GM12878 (cell line): ENCODE measurements at regions not wholly inside any gene's neighbourhood (a gene's known extent, or its start where the extent isn't known, plus 50 kb on each side); places are given as distances from the start of the nearest gene placed in this dataset.

ENCODE experiments used
- ATAC-seq: fragments of 200-7000 bp; cut with Tn5 transposase; 3 replicates; pipeline ENCODE4 v1.9.1; 2020; ENCODE audit warnings: mild to moderate bottlenecking, moderate library complexity
- BruUV-seq: library from RNA; stranded (reverse); fragments of 400-500 nt; replicated peaks from 2 replicates; lab custom pipeline; 2021; lab: Mats Ljungman, UMichigan
- CTCF ChIA-PET: fragments of 300-600 bp; sonication (Branson Sonifier 250); formaldehyde crosslinking; extraction: SDS; loops from one replicate; lab custom pipeline; 2021; ENCODE audit warnings: inconsistent platforms; lab: Yijun Ruan, JAX
- POLR2A ChIA-PET: fragments of 350-600 bp; formaldehyde crosslinking; extraction: SDS; loops from one replicate; lab custom pipeline; 2021; ENCODE audit warnings: inconsistent platforms; lab: Charles Lee
- RAD21 ChIA-PET: fragments of 300-600 bp; sonication (Branson Sonifier 250); formaldehyde crosslinking; loops from one replicate; lab custom pipeline; 2023; ENCODE audit warnings: antibody characterized with exemption; ENCODE audit not compliant: unreplicated experiment; lab: Charles Lee
- SMC1A ChIA-PET: fragments of 300-600 bp; sonication (Branson Sonifier 250); formaldehyde crosslinking; loops from one replicate; lab custom pipeline; 2023; ENCODE audit not compliant: unreplicated experiment, uncharacterized antibody; lab: Charles Lee
- DNase-seq: peaks from one replicate; pipeline ENCODE4 v3.0.0-alpha.2; 2011; ENCODE audit warnings: low read depth, low spot score
- FAIRE-seq: peaks from 3 replicates; lab custom pipeline; 2011; peaks lifted over from hg19 to GRCh38; lab: Jason Lieb, UNC
- H2AFZ ChIP-seq: 2 replicates; pipeline ENCODE4 v1.6.0; 2011; ENCODE audit warnings: low read depth, low read length, control low read depth; ENCODE audit not compliant: control insufficient read depth
- H3K27ac ChIP-seq: 2 replicates; pipeline ENCODE4 v1.5.1; 2011; ENCODE audit warnings: control low read depth; ENCODE audit not compliant: control insufficient read depth, insufficient read depth
- H3K27me3 ChIP-seq, 2 experiments: replicated peaks in 1 of 2; 2 replicates each; pipeline versions ENCODE4 v1.6.0 to v1.6.1; 2011; ENCODE audit warnings: low read length in 1 of 2; ENCODE audit not compliant: control insufficient read depth in 2 of 2, insufficient read depth in 2 of 2
- H3K36me3 ChIP-seq, 2 experiments: 2 replicates each; pipeline ENCODE4 v1.5.1; 2011; ENCODE audit warnings: low read length in 1 of 2; ENCODE audit not compliant: control insufficient read depth in 2 of 2, insufficient read depth in 2 of 2
- H3K4me1 ChIP-seq: 2 replicates; pipeline ENCODE4 v1.6.1; 2011; ENCODE audit warnings: mild to moderate bottlenecking, low read length, moderate library complexity, mixed read lengths; ENCODE audit not compliant: control insufficient read depth, insufficient read depth
- H3K4me2 ChIP-seq: 2 replicates; pipeline ENCODE4 v1.6.0; 2011; ENCODE audit warnings: control low read depth; ENCODE audit not compliant: control insufficient read depth, insufficient read depth
- H3K4me3 ChIP-seq: fragments of 200-600 bp; sonication (generic); 2 replicates; pipeline ENCODE4 v1.5.1; 2016
- H3K79me2 ChIP-seq: 2 replicates; pipeline ENCODE4 v1.6.0; 2011; ENCODE audit warnings: low read length; ENCODE audit not compliant: control insufficient read depth, insufficient read depth
- H3K9ac ChIP-seq: 2 replicates; pipeline ENCODE4 v1.8.0; 2011; ENCODE audit warnings: low read length, control low read depth, mixed read lengths; ENCODE audit not compliant: control insufficient read depth, insufficient read depth
- H3K9me3 ChIP-seq: replicated peaks from 3 replicates; pipeline ENCODE4 v1.5.1; 2011; ENCODE audit warnings: mild to moderate bottlenecking, low read length; ENCODE audit not compliant: control insufficient read depth, insufficient read depth
- H4K20me1 ChIP-seq: 2 replicates; pipeline ENCODE4 v1.6.0; 2011; ENCODE audit not compliant: control insufficient read depth, insufficient read depth
- BACH1 ChIP-seq: fragments of 450-650 bp; IDR thresholded peaks from 2 replicates; pipeline ENCODE4 v1.6.1; 2017; ENCODE audit warnings: mild to moderate bottlenecking, borderline replicate concordance
- CBX5 ChIP-seq: sonication (generic); IDR thresholded peaks from 2 replicates; pipeline ENCODE4 v1.6.1; 2016; ENCODE audit warnings: low read depth, moderate library complexity, mild to moderate bottlenecking, inconsistent platforms
- SPI1 ChIP-seq: IDR thresholded peaks from 2 replicates; pipeline ENCODE4 v1.6.1; 2011; ENCODE audit warnings: low read depth, mild to moderate bottlenecking, low read length, moderate library complexity, borderline replicate concordance; ENCODE audit not compliant: insufficient read depth
- WGBS: methylation state at CpG from one replicate; pipeline ENCODE4 v1.1.6; 2016; ENCODE audit warnings: low lambda C conversion rate; ENCODE audit not compliant: insufficient replicate concordance, insufficient coverage; ENCODE audit errors: missing lambda C conversion rate; 5-methylcytosine and 5-hydroxymethylcytosine counted together
- in situ Hi-C: fragments of 300-500 bp; cut with MboI; formaldehyde crosslinking; loops from 9 replicates; pipeline ENCODE4 v1.14.3; 2018; ENCODE audit warnings: mixed read lengths
- intact Hi-C: fragments of 100-400 bp; cut with micrococcal nuclease; formaldehyde crosslinking; loops from one replicate; pipeline ENCODE4 v1.14.2; 2022; ENCODE audit not compliant: unreplicated experiment
- TF ChIP-seq, protein P1 (sequence below): IDR thresholded peaks from 2 replicates; pipeline ENCODE4 v1.6.1; 2012; ENCODE audit warnings: improper control_type of control experiment, low read depth, low read length; ENCODE audit not compliant: insufficient replicate concordance
- TF ChIP-seq, protein P2 (sequence below): fragments of 450-650 bp; IDR thresholded peaks from 2 replicates; pipeline ENCODE4 v1.6.1; 2016; ENCODE audit warnings: mild to moderate bottlenecking, moderate library complexity, borderline replicate concordance

DNA sequence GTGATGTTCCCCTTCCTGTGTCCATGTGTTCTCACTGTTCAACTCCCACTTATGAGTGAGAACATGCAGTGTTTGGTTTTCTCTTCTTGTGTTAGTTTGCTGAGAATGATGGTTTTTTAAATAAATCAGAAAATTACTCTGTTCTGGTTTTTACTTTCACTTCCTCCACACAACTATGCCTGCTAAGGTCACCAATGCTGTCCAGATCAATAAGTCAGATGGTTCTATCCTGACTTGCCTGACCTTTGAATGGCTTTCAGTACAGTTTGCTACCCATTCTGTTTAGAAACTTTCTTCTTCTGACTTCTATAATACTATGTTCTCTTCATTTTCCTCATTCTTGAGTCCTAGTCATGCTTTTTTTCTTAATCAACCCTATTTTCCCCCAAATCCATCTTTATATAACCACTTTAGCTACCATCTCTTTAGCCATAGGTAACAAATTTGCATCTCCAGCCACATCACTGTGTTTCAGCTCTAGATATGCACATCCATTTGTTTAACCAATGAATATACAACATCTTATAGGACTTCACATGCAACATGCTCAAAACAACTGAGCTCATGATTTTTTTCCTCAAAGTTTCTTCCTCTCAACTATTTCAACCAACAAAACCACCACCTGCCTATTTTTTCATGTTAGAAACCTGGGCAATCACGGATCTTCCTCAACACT, 58.8 kb upstream of the SLC38A11 start:
- ATAC-seq (peak; percentile 43; the same call in 2 of the 3 replicates), DNase-seq (no peak), FAIRE-seq (no peak)
- H3K27me3 ChIP-seq, result no peaks in the 10 kb centered on the region
- BruUV-seq, result no TSS peak
- POLR2A ChIA-PET, result no interaction called here
- SMC1A ChIA-PET, result interaction anchor here (0.9 to 1.8 kb wide), 9 partner anchors 12 to 860 kb away, joined by 3 to 10 read pairs (median 4); partner anchors contain the start of gene SCN3A
- CTCF ChIA-PET, result interaction anchor here (0.6 to 7.4 kb wide), 18 partner anchors 12 to 938 kb away, joined by 3 to 136 read pairs (median 5); partner anchors contain the start of gene SCN3A
- H3K36me3 ChIP-seq, result no peaks in the 10 kb centered on the region
- no peak overlapping the region for H3K27ac ChIP-seq
- intact Hi-C loops, result no loop called here
- H3K4me1 ChIP-seq, result no peaks in the 10 kb centered on the region
- H3K79me2 ChIP-seq, result no peaks in the 10 kb centered on the region
- no peaks in the 10 kb centered on the region for H4K20me1 ChIP-seq
- H3K4me2 ChIP-seq, result no peak overlapping the region
- H2AFZ ChIP-seq, result no peak overlapping the region
- no peaks in the 10 kb centered on the region for H3K9me3 ChIP-seq
- no peak overlapping the region for H3K9ac ChIP-seq
- H3K4me3 ChIP-seq, result no peak overlapping the region
- WGBS, result 8% methylated on average over 1 of the region's 1 CpG
- TF ChIP-seq, protein P1, sequence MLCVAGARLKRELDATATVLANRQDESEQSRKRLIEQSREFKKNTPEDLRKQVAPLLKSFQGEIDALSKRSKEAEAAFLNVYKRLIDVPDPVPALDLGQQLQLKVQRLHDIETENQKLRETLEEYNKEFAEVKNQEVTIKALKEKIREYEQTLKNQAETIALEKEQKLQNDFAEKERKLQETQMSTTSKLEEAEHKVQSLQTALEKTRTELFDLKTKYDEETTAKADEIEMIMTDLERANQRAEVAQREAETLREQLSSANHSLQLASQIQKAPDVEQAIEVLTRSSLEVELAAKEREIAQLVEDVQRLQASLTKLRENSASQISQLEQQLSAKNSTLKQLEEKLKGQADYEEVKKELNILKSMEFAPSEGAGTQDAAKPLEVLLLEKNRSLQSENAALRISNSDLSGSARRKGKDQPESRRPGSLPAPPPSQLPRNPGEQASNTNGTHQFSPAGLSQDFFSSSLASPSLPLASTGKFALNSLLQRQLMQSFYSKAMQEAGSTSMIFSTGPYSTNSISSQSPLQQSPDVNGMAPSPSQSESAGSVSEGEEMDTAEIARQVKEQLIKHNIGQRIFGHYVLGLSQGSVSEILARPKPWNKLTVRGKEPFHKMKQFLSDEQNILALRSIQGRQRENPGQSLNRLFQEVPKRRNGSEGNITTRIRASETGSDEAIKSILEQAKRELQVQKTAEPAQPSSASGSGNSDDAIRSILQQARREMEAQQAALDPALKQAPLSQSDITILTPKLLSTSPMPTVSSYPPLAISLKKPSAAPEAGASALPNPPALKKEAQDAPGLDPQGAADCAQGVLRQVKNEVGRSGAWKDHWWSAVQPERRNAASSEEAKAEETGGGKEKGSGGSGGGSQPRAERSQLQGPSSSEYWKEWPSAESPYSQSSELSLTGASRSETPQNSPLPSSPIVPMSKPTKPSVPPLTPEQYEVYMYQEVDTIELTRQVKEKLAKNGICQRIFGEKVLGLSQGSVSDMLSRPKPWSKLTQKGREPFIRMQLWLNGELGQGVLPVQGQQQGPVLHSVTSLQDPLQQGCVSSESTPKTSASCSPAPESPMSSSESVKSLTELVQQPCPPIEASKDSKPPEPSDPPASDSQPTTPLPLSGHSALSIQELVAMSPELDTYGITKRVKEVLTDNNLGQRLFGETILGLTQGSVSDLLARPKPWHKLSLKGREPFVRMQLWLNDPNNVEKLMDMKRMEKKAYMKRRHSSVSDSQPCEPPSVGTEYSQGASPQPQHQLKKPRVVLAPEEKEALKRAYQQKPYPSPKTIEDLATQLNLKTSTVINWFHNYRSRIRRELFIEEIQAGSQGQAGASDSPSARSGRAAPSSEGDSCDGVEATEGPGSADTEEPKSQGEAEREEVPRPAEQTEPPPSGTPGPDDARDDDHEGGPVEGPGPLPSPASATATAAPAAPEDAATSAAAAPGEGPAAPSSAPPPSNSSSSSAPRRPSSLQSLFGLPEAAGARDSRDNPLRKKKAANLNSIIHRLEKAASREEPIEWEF, result no peak
- no peak for TF ChIP-seq CBX5
- no peak for TF ChIP-seq BACH1
- 0 out of 2 replicates have a peak, but pooled peaks have one; percentile 31 for TF ChIP-seq SPI1
- TF ChIP-seq, protein P2, sequence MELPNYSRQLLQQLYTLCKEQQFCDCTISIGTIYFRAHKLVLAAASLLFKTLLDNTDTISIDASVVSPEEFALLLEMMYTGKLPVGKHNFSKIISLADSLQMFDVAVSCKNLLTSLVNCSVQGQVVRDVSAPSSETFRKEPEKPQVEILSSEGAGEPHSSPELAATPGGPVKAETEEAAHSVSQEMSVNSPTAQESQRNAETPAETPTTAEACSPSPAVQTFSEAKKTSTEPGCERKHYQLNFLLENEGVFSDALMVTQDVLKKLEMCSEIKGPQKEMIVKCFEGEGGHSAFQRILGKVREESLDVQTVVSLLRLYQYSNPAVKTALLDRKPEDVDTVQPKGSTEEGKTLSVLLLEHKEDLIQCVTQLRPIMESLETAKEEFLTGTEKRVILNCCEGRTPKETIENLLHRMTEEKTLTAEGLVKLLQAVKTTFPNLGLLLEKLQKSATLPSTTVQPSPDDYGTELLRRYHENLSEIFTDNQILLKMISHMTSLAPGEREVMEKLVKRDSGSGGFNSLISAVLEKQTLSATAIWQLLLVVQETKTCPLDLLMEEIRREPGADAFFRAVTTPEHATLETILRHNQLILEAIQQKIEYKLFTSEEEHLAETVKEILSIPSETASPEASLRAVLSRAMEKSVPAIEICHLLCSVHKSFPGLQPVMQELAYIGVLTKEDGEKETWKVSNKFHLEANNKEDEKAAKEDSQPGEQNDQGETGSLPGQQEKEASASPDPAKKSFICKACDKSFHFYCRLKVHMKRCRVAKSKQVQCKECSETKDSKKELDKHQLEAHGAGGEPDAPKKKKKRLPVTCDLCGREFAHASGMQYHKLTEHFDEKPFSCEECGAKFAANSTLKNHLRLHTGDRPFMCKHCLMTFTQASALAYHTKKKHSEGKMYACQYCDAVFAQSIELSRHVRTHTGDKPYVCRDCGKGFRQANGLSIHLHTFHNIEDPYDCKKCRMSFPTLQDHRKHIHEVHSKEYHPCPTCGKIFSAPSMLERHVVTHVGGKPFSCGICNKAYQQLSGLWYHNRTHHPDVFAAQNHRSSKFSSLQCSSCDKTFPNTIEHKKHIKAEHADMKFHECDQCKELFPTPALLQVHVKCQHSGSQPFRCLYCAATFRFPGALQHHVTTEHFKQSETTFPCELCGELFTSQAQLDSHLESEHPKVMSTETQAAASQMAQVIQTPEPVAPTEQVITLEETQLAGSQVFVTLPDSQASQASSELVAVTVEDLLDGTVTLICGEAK, result no peak
- RAD21 ChIA-PET, result interaction anchor here (1.9 kb wide), 1 partner anchor 190 kb away, joined by 15 read pairs; the partner anchor contains the start of gene SCN3A
- in situ Hi-C loops, result no loop called here
